Chondrocyte (in vitro differentiated cells): ENCODE measurements at regions not wholly inside any gene's neighbourhood (a gene's known extent, or its start where the extent isn't known, plus 50 kb on each side); places are given as distances from the start of the nearest gene placed in this dataset.

ENCODE experiments used
- DNase-seq: peaks from one replicate; pipeline ENCODE4 v3.0.0; 2021; ENCODE audit warnings: mixed read lengths, low spot score
- H3K27ac Mint-ChIP-seq: one replicate; pipeline ENCODE4 v1.8.0; 2021; ENCODE audit warnings: mild to moderate bottlenecking, moderate library complexity, mixed read lengths; ENCODE audit not compliant: unreplicated experiment
- H3K27me3 Mint-ChIP-seq: 2 replicates; pipeline ENCODE4 v1.8.0; 2021; ENCODE audit warnings: low read depth, mixed read lengths
- H3K36me3 Mint-ChIP-seq: 2 replicates; pipeline ENCODE4 v1.8.0; 2021; ENCODE audit warnings: low read depth, mixed read lengths
- H3K4me1 Mint-ChIP-seq: 2 replicates; pipeline ENCODE4 v1.8.0; 2021; ENCODE audit warnings: low read depth, mild to moderate bottlenecking, mixed read lengths
- H3K4me3 Mint-ChIP-seq: one replicate; pipeline ENCODE4 v1.8.0; 2021; ENCODE audit warnings: mild to moderate bottlenecking, moderate library complexity, mixed read lengths; ENCODE audit not compliant: unreplicated experiment
- H3K9me3 Mint-ChIP-seq: 2 replicates; pipeline ENCODE4 v1.8.0; 2021; ENCODE audit warnings: low read depth, mixed read lengths
- CTCF ChIP-seq: fragments of 200-600 bp; sonication (generic); IDR thresholded peaks from 2 replicates; pipeline ENCODE4 v1.5.0; 2021; ENCODE audit warnings: antibody characterized with exemption, mild to moderate bottlenecking, moderate library complexity

GRCh38 chr5:56651893-56652292 lies 163.5 kb upstream of the MAP3K1 start:
- no peaks in the 10 kb centered on the region for H3K9me3 Mint-ChIP-seq
- DNase-seq = no peak
- no peak overlapping the region for H3K27ac Mint-ChIP-seq
- no peak for TF ChIP-seq CTCF
- H3K4me3 Mint-ChIP-seq = no peak overlapping the region
- H3K4me1 Mint-ChIP-seq = peaks cover 22% of the 10 kb centered on the region
- peaks cover 3% of the 10 kb centered on the region for H3K27me3 Mint-ChIP-seq
- H3K36me3 Mint-ChIP-seq = no peaks in the 10 kb centered on the region

GRCh38 chr5:56650386-56650785 lies 165.0 kb upstream of the MAP3K1 start:
- no peak overlapping the region for H3K27ac Mint-ChIP-seq
- no peak for DNase-seq
- H3K4me3 Mint-ChIP-seq = no peak overlapping the region
- no peak for TF ChIP-seq CTCF
- H3K9me3 Mint-ChIP-seq = no peaks in the 10 kb centered on the region
- H3K36me3 Mint-ChIP-seq = no peaks in the 10 kb centered on the region
- H3K27me3 Mint-ChIP-seq = peaks cover 3% of the 10 kb centered on the region
- H3K4me1 Mint-ChIP-seq = peaks cover 18% of the 10 kb centered on the region

GRCh38 chr5:56649569-56649968 lies 165.8 kb upstream of the MAP3K1 start:
- no peak for DNase-seq
- no peaks in the 10 kb centered on the region for H3K36me3 Mint-ChIP-seq
- H3K9me3 Mint-ChIP-seq = no peaks in the 10 kb centered on the region
- peak overlapping the region; percentile 54 for H3K4me3 Mint-ChIP-seq
- peaks cover 18% of the 10 kb centered on the region for H3K4me1 Mint-ChIP-seq
- H3K27me3 Mint-ChIP-seq = peaks cover 3% of the 10 kb centered on the region
- H3K27ac Mint-ChIP-seq = peak overlapping the region; percentile 80
- TF ChIP-seq CTCF = no peak

GRCh38 chr5:56648460-56649034 lies 166.8 kb upstream of the MAP3K1 start:
- Mint-ChIP-seq H3K27ac (no peak overlapping the region), H3K4me3 (no peak overlapping the region), H3K9me3 (no peaks in the 10 kb centered on the region), H3K27me3 (no peaks in the 10 kb centered on the region), H3K4me1 (peaks cover 18% of the 10 kb centered on the region), H3K36me3 (no peaks in the 10 kb centered on the region)
- DNase-seq = no peak
- TF ChIP-seq CTCF = no peak

- Mint-ChIP-seq H3K4me3 (no peak overlapping the region), H3K4me1 (peaks cover 18% of the 10 kb centered on the region), H3K27ac (no peak overlapping the region), H3K9me3 (no peaks in the 10 kb centered on the region), H3K36me3 (no peaks in the 10 kb centered on the region), H3K27me3 (no peaks in the 10 kb centered on the region)
- no peak for DNase-seq
- TF ChIP-seq CTCF = no peak
Observed at GRCh38 chr5:56647099-56647850, 168.1 kb upstream of the MAP3K1 start.
